Gastroesophageal sphincter (tissue), 3 donors: ENCODE measurements at regions not wholly inside any gene's neighbourhood (a gene's known extent, or its start where the extent isn't known, plus 50 kb on each side); places are given as distances from the start of the nearest gene placed in this dataset.

Experiments
- CTCF ChIP-seq, 4 experiments: fragments of 200-600 bp in 2 of 4; fragments of 450-650 bp in 2 of 4; sonication (generic) in 1 of 4; IDR thresholded peaks; one replicate each; pipeline ENCODE4 v1.5.1; 2017 to 2019; ENCODE audit warnings: antibody characterized with exemption in 4 of 4, mild to moderate bottlenecking in 2 of 4, moderate library complexity in 2 of 4
- EP300 ChIP-seq: sonication (generic); formaldehyde crosslinking; IDR thresholded peaks from one replicate; pipeline ENCODE4 v1.6.1; 2017; ENCODE audit warnings: antibody characterized with exemption, mild to moderate bottlenecking
- POLR2A ChIP-seq, 2 donors: fragments of 450-650 bp; IDR thresholded peaks; one replicate each; pipeline ENCODE4 v1.6.1; 2017; ENCODE audit warnings: antibody characterized with exemption in 2 of 2, mild to moderate bottlenecking in 2 of 2, moderate library complexity in 1 of 2
- POLR2AphosphoS5 ChIP-seq: sonication (generic); formaldehyde crosslinking; IDR thresholded peaks from one replicate; pipeline ENCODE4 v1.6.1; 2017; ENCODE audit warnings: antibody characterized with exemption

GRCh38 chrX:63436865-63437264 is 85.7 kb upstream of the SPIN4 start:
- TF ChIP-seq CTCF (IDR thresholded peaks at IDR 0.05) (no peak), EP300 (no peak), POLR2AphosphoS5 (no peak), POLR2A (IDR thresholded peaks at IDR 0.05) (no peak)
